Hematopoietic multipotent progenitor cell treated with erythropoietin and hydrocortisone succinate and interleukin-3 and kit ligand, for 15 days (in vitro differentiated cells): ENCODE measurements at regions not wholly inside any gene's neighbourhood (a gene's known extent, or its start where the extent isn't known, plus 50 kb on each side); places are given as distances from the start of the nearest gene placed in this dataset.

ENCODE experiments used
- DNase-seq: peaks from one replicate; pipeline ENCODE4 v3.0.0-alpha.2; 2015; ENCODE audit warnings: low spot score

GRCh38 chr6:165229216-165229615 is 80.2 kb downstream of the C6orf118 start:
- DNase-seq, result no peak

- DNase-seq, result no peak
Measured at GRCh38 chr6:165227644-165228329, 81.6 kb downstream of the C6orf118 start.

GRCh38 chr6:165223736-165224135 is 85.7 kb downstream of the C6orf118 start:
- no peak for DNase-seq

- DNase-seq, result no peak
Measured at GRCh38 chr6:165223101-165223500, 86.3 kb downstream of the C6orf118 start.

- no peak for DNase-seq
Measured at GRCh38 chr6:165222315-165223025, 86.9 kb downstream of the C6orf118 start.

GRCh38 chr6:165220045-165220444 is 89.4 kb downstream of the C6orf118 start:
- DNase-seq, result no peak

- DNase-seq, result no peak
Measured at GRCh38 chr6:165219629-165220028, 89.8 kb downstream of the C6orf118 start.

GRCh38 chr6:165218829-165219228 is 90.6 kb downstream of the C6orf118 start:
- no peak for DNase-seq

- DNase-seq, result no peak
Measured at GRCh38 chr6:165206798-165207197, 102.6 kb downstream of the C6orf118 start.

GRCh38 chr6:165205632-165206031 is 103.8 kb downstream of the C6orf118 start:
- DNase-seq, result no peak

- DNase-seq, result no peak
Measured at GRCh38 chr6:165204807-165205545, 104.4 kb downstream of the C6orf118 start.

GRCh38 chr6:165200178-165200577 is 109.2 kb downstream of the C6orf118 start:
- no peak for DNase-seq

- DNase-seq, result no peak
Measured at GRCh38 chr6:165191461-165191860, 117.9 kb downstream of the C6orf118 start.

GRCh38 chr6:165186441-165187205 is 122.8 kb downstream of the C6orf118 start:
- DNase-seq, result no peak

GRCh38 chr6:165186041-165186440 is 123.4 kb downstream of the C6orf118 start:
- DNase-seq, result no peak

- DNase-seq, result no peak
Measured at GRCh38 chr6:165184192-165184979, 125.0 kb downstream of the C6orf118 start.

GRCh38 chr6:165183496-165184140 is 125.8 kb downstream of the C6orf118 start:
- DNase-seq, result no peak

- no peak for DNase-seq
Measured at GRCh38 chr6:165183071-165183470, 126.3 kb downstream of the C6orf118 start.

- no peak for DNase-seq
Measured at GRCh38 chr6:165181951-165182414, 127.4 kb downstream of the C6orf118 start.

GRCh38 chr6:165178056-165178455 is 131.3 kb downstream of the C6orf118 start:
- no peak for DNase-seq

- DNase-seq, result no peak
Measured at GRCh38 chr6:165173484-165173883, 135.9 kb downstream of the C6orf118 start.
